Choroid plexus epithelial cell (primary cell): ENCODE measurements at regions not wholly inside any gene's neighbourhood (a gene's known extent, or its start where the extent isn't known, plus 50 kb on each side); places are given as distances from the start of the nearest gene placed in this dataset.

Experiments
- DNase-seq: peaks from one replicate; pipeline ENCODE4 v3.0.0-alpha.2; 2010; ENCODE audit warnings: low read depth
- H3K4me3 ChIP-seq: 2 replicates; pipeline ENCODE4 v1.5.1; 2011; ENCODE audit warnings: low read depth, mild to moderate bottlenecking, control low read depth, low read length, moderate library complexity
- CTCF ChIP-seq: conservative IDR thresholded peaks from 2 replicates; pipeline ENCODE4 v1.5.1; 2011; ENCODE audit warnings: low read depth, mild to moderate bottlenecking, control low read depth, inconsistent platforms, low read length, moderate library complexity

- H3K4me3 ChIP-seq = no peak overlapping the region
- TF ChIP-seq CTCF = no peak
- DNase-seq = no peak
Measured at GRCh38 chr9:91055845-91056244, 254.2 kb downstream of the SYK start.

- H3K4me3 ChIP-seq = no peak overlapping the region
- TF ChIP-seq CTCF = no peak
- no peak for DNase-seq
Measured at GRCh38 chr9:91056486-91056885, 254.9 kb downstream of the SYK start.

GRCh38 chr9:91056917-91057316 is 255.3 kb downstream of the SYK start:
- no peak overlapping the region for H3K4me3 ChIP-seq
- TF ChIP-seq CTCF = no peak
- DNase-seq = peak; percentile 50

GRCh38 chr9:91059713-91060112 is 258.1 kb downstream of the SYK start:
- DNase-seq = no peak
- no peak overlapping the region for H3K4me3 ChIP-seq
- TF ChIP-seq CTCF = no peak

- no peak for TF ChIP-seq CTCF
- peak; percentile 99 for DNase-seq
- no peak overlapping the region for H3K4me3 ChIP-seq
Measured at GRCh38 chr9:91060520-91061343, 259.1 kb downstream of the SYK start.

GRCh38 chr9:91061506-91061905 is 259.9 kb downstream of the SYK start:
- no peak for TF ChIP-seq CTCF
- no peak overlapping the region for H3K4me3 ChIP-seq
- no peak for DNase-seq

GRCh38 chr9:91062281-91062680 is 260.7 kb downstream of the SYK start:
- no peak overlapping the region for H3K4me3 ChIP-seq
- no peak for DNase-seq
- TF ChIP-seq CTCF = no peak
